ENCODE measurements at regions not wholly inside any gene's neighbourhood (a gene's known extent, or its start where the extent isn't known, plus 50 kb on each side); places are given as distances from the start of the nearest gene placed in this dataset.

DNA sequence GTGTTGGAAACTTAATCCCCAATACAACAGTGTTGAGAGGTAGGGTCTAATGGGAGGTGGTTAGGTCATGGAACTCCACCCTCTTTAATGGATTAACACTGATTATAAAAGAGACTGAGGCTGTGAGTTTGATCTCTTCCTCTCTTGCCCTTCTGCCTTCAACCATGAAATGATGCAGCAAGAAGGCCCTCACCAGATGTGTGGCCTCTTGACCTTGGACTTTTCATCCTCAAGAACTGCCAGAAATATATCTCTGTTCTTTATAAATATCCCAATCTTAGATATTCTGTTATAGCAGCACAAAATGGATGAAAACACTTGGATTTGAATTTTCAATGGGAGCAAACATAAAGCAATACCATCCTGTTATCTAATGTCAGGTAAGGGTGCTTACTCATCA lies 67.6 kb downstream of the NMUR2 start:
- no peak for DNase-seq

DNA sequence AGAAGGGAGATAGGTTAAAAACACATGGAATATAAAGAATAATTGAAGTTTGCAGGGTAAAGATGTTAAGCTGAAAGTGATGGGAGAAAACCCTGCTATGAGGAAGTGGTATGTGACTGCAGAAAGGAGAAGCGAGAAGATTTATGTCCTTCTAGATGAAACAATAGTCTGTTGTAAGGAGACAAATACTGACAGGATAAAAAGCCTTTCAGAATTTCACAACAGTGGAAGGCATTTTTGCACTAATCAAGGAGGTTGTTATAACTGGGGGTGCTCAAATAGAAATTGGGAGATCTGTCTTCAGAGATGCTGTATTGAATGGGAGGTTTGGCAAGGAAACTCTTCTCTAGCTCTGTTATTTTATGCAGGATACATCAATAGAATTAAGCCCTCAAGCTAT lies 69.6 kb downstream of the NMUR2 start:
- DNase-seq = no peak

DNA sequence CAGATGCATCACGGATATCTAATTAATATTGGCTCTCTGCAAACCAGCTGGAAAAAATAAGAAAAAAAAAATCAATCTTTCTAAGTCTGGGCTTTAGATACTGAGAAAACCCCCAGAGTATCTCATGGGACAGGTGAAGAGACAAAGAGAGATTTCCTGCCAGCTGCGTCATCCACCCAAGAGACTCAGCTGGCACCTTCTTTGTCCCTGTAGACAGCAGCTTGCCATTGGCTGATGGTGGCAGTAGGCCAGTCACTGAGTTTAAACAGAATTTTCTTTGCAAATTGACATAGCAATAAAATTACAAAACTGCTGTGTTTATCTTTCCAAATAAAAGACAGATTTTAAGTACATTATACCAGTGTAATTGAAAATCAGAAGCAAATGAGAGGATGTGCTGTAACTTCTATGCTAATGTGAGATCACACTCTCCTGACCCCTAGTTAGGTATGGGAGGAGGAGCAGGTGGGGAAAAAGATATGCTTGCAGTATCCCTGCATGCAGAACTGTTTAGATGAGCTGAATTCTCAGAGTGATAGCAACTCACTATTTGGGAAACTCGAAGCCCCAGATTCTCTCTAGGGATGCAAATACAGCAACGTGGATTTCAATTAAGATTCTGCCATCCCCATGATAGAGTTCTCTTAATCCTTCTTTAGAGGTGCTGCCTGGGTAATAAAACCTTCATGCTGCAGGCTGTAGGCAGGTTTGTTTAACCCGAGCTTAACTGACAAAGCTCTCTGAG lies 72.2 kb downstream of the NMUR2 start:
- DNase-seq = no peak

DNA sequence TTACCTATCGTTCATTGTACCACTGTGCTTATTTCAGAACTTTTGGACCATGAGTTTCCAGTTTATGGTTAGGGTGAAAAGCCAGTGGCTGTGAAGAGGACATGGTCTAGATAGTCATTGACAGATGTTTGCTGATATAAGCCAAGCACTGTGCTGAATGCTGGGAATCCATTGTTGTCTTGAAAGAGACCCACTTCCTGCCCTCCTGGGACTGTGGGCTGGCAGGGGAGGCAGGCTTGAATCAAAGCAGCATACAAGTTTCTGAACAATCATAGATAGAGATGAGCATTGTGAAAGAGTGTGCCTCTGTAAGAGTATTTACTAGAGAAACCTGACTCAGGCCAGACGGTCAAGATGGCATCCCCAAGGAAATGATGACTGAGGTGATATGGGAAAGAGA lies 73.4 kb downstream of the NMUR2 start:
- no peak for DNase-seq

DNA sequence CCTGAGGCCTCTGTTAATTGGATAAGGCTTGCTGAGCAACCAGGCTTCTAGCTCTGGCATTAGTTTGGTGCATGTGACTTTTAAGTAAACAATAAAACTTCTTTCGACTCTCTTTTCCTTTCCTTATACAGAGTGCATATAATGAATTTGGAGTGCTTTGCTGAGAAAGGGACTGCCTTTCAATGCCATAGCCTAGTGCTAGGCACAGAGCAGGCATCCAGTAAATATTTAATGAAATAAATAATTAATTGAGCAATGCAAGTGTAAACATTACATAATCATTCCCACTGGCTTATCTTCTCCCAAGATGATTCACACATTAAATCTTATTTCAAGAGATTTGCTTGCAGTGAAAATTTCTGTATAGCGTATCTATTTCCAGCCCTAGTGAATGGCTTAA lies 74.1 kb downstream of the NMUR2 start:
- DNase-seq = no peak

DNA sequence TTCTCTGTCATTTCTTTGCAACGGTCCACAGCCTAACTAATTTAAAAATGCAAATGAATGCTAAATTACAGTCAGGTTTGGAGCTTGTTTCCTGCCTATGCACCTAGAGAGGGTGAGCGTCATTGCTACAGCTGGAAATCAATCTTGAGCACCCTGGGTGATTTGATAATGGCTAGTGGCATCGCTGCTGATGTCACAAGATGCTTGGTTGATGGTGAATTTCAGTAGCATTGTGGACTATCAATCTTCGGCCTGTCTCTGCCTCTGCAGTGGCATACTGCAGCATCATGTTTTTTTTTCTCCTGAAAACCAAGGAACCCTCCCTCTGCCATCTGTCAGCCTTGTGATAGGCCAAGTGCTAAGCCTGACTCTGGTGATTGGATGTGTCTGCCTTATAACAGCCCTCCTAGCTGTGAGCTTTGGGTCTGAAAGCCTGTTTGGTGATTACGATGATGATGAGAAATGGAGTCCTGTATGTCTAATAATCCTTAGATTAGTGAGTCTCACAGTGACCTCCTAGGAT lies 75.3 kb downstream of the NMUR2 start:
- no peak for DNase-seq

DNA sequence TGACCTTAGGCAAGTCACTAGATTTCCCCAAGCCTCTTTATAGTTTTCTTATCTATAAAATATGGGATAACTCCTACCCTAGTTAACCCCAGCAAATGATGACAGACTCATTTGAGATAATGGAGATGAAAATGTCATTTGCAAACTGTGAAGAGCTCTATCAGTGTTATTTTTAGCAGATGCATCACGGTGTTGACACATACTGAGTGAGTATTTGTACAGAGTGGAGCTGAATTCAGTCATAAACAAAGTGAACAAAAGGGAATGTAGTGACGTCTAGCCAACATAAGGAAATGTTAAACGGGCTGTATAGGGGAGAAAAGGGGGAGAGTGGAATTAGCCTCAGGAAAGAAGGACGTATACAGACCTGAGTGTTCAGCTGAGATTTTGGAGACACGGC lies 75.9 kb downstream of the NMUR2 start:
- no peak for DNase-seq

DNA sequence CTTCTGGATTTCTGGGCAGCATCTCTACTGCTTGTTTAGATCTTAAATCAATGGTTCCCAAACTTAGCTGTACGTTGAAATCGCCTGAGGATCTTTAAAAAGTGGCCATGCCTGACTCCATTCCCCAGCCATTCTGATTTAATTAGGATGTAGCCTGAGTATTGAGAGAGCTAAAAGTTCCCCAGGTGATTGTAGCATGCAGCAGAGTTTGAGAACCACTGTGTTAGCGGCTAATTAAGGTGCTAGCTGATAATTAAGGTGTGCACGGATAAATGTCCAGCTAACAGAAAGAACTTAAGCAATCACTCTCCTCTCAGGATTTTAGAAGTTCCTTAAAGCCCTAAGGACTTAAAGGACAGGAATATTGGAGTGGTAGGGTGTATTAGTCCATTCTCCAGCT lies 89.1 kb downstream of the NMUR2 start:
- no peak for DNase-seq

DNA sequence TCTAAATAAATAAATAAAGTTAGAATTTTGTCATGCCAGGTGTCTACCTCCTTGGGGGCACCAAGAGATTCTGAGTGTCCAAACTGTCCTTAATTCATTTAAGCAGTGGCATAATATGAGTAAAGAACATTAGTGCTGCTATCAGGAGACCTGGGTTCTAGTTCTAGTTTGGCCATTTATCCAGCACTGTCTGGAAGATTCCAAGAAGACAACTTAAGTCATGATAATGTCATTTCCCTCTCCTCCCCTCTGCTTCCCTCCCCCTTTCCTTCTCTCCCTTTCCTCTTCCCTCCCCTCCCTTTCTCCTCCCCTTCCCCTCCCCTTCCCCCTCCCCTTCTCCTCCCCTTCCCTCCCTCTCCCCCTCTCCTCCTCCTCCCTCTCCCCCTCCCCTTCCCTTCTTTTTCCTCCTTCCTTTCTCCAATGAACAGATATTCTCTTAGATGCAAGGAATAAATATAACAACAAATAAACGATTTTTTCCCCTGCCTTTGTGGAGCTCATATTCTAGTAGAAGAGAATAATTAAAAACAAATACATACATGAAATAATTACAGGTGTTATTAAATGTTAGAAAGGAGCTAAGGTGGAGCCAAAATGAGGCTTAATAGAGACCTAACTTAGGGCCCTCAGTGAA lies 90.8 kb downstream of the NMUR2 start:
- DNase-seq = no peak

DNA sequence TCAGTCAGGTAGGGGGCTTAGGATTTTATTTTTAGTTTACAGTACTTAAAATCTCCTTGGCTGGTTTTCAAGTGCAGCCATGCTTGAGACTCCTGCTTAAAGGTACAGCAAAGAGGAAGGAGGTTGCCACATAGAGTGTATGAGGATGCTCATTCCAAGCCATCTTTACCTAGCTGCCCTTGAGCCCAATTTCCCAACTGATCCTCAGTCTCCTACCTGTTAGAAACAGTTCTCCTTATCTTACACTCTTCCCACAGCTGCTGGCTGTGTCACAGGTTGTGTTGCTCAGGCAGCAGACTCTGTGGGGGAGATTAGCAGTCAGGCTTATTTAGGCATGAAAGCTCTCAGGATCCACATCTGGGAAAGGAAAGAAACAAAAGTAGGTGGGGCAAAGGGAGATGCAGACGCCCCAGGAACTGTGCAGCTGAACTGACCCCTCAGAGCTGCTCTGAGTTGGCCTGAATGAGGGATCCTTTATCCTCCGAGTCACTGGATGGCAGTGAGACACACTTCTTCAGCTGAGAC lies 95.1 kb downstream of the NMUR2 start:
- no peak for DNase-seq

DNA sequence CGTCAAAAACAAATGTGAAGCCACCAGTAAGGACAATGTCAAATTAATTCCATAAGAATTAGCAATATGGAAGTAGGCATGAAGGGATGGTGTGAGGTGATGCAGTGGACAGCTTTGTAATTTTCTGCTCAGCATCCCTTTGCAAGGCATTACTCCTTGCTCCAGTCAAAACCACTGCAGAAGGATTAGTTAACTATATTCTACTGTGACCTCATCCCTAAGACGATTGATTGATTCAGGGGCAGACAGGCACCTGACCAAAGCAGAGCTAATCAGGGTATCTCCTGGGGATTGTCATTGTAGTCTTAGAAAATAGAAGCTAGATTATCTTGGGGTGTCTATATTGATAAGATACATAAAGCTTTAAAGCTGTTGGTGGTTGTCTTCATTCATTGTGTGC lies 98.7 kb downstream of the NMUR2 start:
- no peak for DNase-seq

DNA sequence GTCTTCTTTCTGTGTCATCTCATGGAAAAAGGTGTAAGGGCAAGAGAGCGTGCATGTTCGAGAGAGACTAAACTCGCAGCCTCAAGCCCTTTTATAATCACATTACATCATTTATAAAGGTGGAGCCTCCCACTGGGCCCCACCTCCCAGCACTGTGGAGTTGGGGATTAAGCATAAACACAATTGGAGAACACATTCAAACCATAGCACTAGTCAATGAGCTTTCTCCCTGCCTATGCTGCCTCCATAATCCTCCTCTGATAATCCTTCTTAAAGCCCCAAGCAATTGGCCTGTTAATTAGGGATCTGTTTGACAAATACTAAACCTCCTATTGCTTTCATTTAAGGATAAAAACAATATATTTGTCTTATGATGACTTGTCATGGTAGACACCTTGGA lies 99.6 kb downstream of the NMUR2 start:
- DNase-seq = no peak

DNA sequence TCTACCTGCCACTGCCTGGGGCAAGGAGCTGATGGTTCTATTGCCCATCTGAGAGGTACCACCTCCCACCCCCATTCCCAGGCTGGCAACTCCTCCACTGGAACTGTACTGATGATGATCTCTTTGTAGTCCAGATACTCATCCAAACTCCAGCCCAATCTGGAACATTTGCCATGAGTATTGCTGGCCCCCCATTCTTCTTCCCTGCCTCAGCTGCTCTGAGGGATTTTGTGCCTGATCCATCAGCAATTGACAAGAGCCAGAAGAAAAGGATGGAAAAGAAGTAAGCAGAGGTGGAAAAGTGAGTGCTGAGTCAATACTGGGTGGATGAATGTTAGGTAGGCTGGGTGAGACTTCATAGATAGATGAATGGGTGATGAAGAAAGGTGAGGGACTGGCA lies 101.2 kb downstream of the NMUR2 start:
- DNase-seq = no peak

DNA sequence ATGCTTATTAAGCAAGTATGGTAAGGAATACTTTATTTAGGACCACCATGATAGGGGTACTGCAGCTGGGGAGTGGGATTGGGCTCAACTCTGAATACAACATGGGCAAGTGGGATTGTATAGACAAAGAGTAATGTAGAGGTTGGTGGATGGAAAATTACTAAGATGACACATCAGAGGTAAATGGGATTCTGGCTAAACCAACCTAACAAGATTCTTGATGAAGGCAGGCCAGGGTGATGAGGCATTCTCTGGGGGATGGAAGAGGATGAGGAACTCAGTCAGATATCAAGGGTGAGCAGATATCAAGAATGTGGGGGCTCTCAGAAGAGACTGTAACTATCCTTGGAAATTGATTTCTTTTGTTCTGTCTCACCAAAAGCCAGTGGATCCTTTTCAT lies 107.2 kb downstream of the NMUR2 start:
- no peak for DNase-seq

DNA sequence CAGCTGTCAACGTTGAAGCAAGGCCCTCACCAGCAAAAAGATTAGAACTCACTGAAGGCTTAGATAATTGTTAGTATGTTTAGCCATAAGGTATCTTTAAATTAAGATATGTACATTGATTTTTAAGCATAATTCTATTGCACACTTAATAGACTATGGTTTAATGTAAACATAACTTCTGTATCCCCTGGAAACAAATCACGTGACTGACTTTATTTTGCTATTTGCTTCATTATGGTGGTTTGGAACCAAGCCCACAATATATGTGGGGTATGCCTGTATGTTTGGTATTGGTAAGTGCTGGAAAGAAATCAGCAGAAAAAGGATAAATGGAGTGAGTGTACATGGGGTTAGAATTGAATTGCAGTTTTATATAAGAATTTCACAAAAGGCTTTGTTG lies 111.9 kb downstream of the NMUR2 start:
- DNase-seq = no peak

DNA sequence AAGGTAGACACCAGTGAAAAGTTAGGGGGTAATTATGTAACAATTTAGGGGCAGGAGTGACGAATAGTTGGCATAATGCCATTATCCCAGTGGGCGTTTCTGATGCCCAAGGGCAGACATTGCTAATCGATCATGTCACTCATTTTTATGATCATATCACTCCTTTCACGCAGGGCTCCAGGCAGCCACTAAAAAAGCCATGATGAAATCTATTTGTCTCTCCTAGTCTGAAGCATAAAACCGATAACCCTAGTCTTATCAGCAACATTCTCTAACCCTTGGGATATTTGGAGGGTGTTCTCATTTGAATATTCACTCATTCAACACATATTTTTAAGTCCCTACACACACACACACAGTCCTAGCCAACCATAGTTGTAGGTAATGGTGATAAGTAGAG lies 114.9 kb downstream of the NMUR2 start:
- DNase-seq = no peak

DNA sequence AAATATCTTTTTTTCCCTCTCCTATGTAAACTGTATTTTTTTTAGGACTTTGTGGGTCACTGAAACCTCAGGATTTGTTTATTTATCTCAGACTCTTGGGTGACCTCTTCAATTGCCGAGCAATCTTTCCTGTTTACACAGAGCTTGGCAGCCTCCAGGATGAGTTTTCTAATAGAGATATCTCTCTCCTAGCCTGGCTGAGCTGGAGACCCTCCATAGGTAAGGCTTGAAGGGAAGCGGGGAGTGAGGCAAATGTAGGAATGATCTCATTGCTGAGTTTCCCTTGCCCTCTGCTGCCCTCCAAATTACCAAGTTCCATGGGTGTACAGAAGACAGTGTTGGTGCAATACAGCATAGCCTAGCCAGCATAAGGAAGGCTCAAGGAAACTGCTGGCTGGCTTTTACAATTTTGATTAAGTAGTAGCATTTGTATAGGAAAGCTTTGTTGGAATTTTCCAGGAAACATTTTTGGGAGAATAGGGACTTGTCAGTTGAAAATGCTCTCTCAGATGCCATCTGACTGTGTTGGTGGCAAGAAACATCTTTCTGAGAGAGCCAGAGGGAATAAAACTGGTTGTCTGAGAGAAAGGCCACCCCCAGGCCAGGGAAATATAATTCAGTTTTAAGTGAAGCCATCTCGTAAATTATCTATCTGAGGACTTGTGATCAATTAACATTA lies 116.0 kb downstream of the NMUR2 start:
- DNase-seq = no peak

DNA sequence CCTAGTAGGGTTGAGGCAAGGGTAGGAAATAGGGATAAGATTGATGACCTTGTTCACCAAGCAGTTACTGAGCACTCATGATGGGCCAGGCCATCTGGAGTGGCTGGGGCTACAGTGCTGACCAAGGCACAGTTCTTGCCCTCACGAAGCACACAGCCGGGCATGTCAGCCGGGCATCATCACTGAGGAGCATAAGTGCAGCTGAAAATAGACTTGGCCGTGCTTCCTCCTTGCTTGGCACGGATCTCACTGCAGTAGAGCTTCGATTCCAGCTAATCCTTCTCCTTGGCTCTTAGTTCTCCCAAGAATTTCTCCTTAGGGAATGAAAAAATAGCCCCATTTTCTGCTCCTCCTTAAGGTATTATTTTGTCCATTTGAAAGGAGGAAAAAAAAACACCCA lies 116.6 kb downstream of the NMUR2 start:
- DNase-seq = no peak

DNA sequence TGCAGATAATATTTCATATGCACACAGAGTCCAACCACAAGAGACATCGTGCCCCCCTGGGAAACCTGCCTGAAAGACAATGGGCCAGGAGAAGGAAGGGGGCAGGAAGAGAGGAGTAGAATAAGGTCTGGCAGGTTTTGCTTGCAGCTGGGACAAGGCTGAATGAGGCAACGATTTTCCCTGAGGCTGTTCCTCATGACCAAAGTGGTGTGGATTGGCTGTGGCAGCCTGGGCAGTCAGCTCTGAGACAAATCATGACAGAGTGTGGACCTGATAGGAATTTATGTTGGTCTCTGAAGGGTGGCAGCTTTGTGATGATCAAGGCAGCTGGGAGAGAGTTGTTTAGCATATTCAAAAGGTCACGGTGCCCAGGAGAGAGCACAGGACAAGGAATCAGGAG lies 119.3 kb downstream of the NMUR2 start:
- no peak for DNase-seq

DNA sequence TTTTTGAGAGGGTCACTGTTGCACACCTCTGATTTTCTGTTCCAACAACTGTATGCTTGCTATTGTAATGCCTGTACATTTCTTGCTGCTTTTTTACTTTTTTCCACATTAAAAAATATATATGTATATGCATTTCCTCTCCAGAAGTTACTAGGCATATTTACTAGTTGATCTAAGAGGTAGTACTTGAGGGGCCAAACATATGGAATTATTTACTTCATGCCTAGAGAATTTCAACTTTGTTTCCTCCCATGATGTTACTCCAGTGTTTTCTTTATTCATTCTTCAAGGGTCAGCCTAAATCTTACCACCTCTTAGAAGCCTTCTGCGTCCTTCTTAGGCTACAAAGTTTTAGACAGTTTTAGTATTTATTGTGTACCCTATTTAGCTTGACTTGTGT lies 122.7 kb downstream of the NMUR2 start:
- no peak for DNase-seq

DNA sequence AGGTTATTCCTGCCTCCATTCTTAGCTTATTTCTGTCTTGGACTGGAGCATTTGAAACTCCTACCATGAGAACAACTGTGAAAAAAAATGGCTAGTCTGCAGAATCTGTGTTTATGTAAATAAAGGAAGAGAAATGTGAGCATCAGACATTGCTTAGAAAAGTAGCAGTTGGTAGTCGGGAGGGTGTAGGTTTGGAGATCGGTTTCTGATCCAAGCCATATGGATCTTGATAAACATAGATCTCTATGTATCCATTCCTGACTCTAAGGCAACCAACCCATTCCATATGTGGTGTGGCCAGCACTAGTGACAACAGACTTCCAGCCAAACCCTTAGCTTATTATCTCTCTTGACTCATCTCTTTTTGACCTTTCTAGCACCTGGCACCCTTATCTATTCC lies 127.1 kb downstream of the NMUR2 start:
- DNase-seq = no peak

DNA sequence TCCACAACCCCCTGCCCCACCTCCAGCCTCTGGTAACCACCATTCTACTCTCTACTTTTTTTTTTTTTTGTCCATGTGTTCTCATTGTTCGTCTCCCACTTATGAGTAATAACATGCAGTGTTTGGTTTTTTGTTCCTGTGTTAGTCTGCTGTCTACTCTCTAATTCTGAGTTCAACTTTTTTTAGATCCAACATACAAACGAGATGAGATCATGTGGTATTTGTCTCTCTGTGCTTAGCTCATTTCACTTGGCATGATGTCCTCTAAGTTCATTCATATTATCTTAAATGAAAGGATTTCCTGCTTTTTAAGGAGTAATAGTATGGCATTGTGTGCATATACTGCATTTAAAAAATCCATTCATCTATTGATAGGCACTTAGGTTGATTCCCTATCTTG lies 130.9 kb downstream of the NMUR2 start:
- DNase-seq = no peak

DNA sequence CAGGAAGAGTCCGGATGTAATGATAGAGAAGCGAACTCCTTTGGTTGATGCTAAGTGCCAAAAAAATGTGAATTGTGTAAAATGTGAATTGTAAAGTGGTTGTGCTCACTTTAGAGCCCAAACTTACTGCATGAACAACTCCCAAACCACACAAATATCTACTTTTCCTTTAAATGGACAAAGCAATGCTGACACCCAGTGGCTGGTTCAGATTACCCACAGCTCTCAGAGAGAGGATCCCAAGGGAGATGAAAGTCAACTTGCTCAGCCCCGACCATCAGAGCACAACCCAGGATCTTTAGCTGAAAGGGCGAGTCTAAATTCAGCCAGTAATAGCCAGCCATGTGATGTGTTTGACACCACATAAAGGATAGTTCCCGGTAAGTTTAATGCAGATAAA lies 133.7 kb downstream of the NMUR2 start:
- no peak for DNase-seq

DNA sequence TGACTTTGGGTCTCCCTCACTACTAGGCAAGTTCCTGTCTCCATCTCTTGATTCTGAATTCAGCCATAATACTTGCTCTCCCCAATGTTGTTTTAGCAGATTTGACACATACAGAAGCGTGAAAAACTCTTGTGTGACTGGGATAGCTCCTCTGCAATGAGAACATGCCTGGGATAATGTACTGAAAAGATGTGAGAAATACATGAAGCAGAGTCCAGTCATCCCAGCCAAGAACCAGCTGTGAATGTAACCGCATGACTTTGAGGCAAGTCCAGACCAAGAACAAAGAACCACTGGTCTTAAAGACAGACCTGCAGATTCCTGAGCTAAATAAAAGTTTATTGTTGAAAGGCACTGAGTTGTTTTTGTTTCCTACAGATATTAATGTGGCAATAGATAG lies 135.0 kb downstream of the NMUR2 start:
- no peak for DNase-seq
